Stomach (tissue), 4 donors: ENCODE measurements at regions not wholly inside any gene's neighbourhood (a gene's known extent, or its start where the extent isn't known, plus 50 kb on each side); places are given as distances from the start of the nearest gene placed in this dataset.

Source experiments
- EP300 ChIP-seq: sonication (generic); formaldehyde crosslinking; IDR thresholded peaks from one replicate; pipeline ENCODE4 v1.6.1; 2017; ENCODE audit warnings: antibody characterized with exemption
- POLR2A ChIP-seq, 4 donors: fragments of 450-650 bp; IDR thresholded peaks; one replicate each; pipeline ENCODE4 v1.6.1; 2016; ENCODE audit warnings: antibody characterized with exemption in 4 of 4, control low read depth in 2 of 4, mild to moderate bottlenecking in 1 of 4, moderate library complexity in 1 of 4
- POLR2AphosphoS5 ChIP-seq, 3 donors: sonication (generic); formaldehyde crosslinking; IDR thresholded peaks; one replicate each; pipeline ENCODE4 v1.6.1; 2016; ENCODE audit warnings: antibody characterized with exemption in 3 of 3
- TF ChIP-seq, protein P1 (sequence below), 7 experiments: fragments of 450-650 bp in 4 of 7; fragments of 200-600 bp in 3 of 7; sonication (generic) in 3 of 7; IDR thresholded peaks; one replicate each; pipeline ENCODE4 v1.5.1; 2016 to 2019; ENCODE audit warnings: antibody characterized with exemption in 7 of 7, control low read depth in 2 of 7, mild to moderate bottlenecking in 1 of 7

DNA sequence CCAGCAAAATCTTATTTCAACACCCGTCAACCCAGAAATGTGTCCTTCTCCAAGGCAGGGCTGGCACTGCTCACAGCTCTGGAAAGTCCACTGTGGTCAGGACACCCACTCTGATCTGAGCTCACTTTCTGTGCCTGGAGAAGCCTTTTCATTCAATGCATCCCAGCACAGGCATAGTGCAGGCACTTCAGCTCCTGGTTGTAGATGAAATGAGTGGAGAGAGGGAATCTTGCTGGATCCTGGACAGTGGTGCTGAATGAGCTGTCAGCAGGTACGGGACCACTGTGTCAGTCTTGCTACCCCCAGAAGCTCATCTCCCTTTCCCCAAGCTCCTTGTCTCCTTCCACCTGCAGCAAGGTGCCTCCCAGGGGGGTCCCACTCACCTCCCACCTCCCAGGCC is 86.1 kb upstream of the SALL1 start:
- TF ChIP-seq, protein P1, sequence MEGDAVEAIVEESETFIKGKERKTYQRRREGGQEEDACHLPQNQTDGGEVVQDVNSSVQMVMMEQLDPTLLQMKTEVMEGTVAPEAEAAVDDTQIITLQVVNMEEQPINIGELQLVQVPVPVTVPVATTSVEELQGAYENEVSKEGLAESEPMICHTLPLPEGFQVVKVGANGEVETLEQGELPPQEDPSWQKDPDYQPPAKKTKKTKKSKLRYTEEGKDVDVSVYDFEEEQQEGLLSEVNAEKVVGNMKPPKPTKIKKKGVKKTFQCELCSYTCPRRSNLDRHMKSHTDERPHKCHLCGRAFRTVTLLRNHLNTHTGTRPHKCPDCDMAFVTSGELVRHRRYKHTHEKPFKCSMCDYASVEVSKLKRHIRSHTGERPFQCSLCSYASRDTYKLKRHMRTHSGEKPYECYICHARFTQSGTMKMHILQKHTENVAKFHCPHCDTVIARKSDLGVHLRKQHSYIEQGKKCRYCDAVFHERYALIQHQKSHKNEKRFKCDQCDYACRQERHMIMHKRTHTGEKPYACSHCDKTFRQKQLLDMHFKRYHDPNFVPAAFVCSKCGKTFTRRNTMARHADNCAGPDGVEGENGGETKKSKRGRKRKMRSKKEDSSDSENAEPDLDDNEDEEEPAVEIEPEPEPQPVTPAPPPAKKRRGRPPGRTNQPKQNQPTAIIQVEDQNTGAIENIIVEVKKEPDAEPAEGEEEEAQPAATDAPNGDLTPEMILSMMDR (IDR thresholded peaks at IDR 0.05): no peak
- TF ChIP-seq EP300 (no peak), POLR2A (IDR thresholded peaks at IDR 0.05) (no peak), POLR2AphosphoS5 (IDR thresholded peaks at IDR 0.05) (no peak)
